Esophagus muscularis mucosa (tissue), 4 donors: ENCODE measurements at regions not wholly inside any gene's neighbourhood (a gene's known extent, or its start where the extent isn't known, plus 50 kb on each side); places are given as distances from the start of the nearest gene placed in this dataset.

Experiments
- DNase-seq: peaks from one replicate; pipeline ENCODE4 v3.0.0-alpha.2; 2017; ENCODE audit errors: extremely low spot score
- H3K27ac ChIP-seq, 4 donors: fragments of 200-600 bp; sonication (generic); replicated peaks in 1 of 4; 1 replicate in 3 of 4; 2 replicates in 1 of 4; pipeline ENCODE4 v1.5.1; 2016 to 2019; ENCODE audit warnings: mild to moderate bottlenecking in 1 of 4
- H3K27me3 ChIP-seq, 4 donors: fragments of 200-600 bp; sonication (generic); one replicate each; pipeline versions ENCODE4 v1.5.1 to v1.6.0; 2016 to 2019
- H3K36me3 ChIP-seq, 4 donors: fragments of 200-600 bp; sonication (generic); one replicate each; pipeline ENCODE4 v1.5.1; 2016 to 2019
- H3K4me1 ChIP-seq, 4 donors: fragments of 200-600 bp; sonication (generic); one replicate each; pipeline ENCODE4 v1.5.1; 2016 to 2019
- H3K4me3 ChIP-seq, 4 donors: fragments of 200-600 bp; sonication (generic); 1 replicate in 2 of 4; 2 replicates in 2 of 4; pipeline ENCODE4 v1.5.1; 2016 to 2019; ENCODE audit warnings: mild to moderate bottlenecking in 4 of 4, moderate library complexity in 1 of 4
- H3K9me3 ChIP-seq, 4 donors: fragments of 200-600 bp; sonication (generic); 1 replicate in 3 of 4; 2 replicates in 1 of 4; pipeline ENCODE4 v1.5.1; 2016 to 2019
- EP300 ChIP-seq: sonication (generic); formaldehyde crosslinking; IDR thresholded peaks from one replicate; pipeline ENCODE4 v1.6.1; 2017; ENCODE audit warnings: antibody characterized with exemption
- POLR2A ChIP-seq: fragments of 450-650 bp; IDR thresholded peaks from one replicate; pipeline ENCODE4 v1.6.1; 2017; ENCODE audit warnings: antibody characterized with exemption, moderate library complexity, mild to moderate bottlenecking, low read depth
- POLR2AphosphoS5 ChIP-seq, 2 donors: sonication (generic); formaldehyde crosslinking; IDR thresholded peaks; one replicate each; pipeline ENCODE4 v1.6.1; 2017; ENCODE audit warnings: antibody characterized with exemption in 2 of 2
- WGBS: methylation state at CpG from one replicate; pipeline ENCODE4 v1.1.5; 2018; 5-methylcytosine and 5-hydroxymethylcytosine counted together
- intact Hi-C: fragments of 100-400 bp; cut with DNase I; formaldehyde crosslinking; loops from one replicate; pipeline ENCODE4 v1.15.1; 2023
- TF ChIP-seq, protein P1 (sequence below), 3 experiments: fragments of 200-600 bp in 2 of 3; fragments of 450-650 bp in 1 of 3; sonication (generic) in 2 of 3; IDR thresholded peaks; one replicate each; pipeline ENCODE4 v1.5.1; 2017 to 2019; ENCODE audit warnings: antibody characterized with exemption in 3 of 3, mild to moderate bottlenecking in 2 of 3, moderate library complexity in 1 of 3

DNA sequence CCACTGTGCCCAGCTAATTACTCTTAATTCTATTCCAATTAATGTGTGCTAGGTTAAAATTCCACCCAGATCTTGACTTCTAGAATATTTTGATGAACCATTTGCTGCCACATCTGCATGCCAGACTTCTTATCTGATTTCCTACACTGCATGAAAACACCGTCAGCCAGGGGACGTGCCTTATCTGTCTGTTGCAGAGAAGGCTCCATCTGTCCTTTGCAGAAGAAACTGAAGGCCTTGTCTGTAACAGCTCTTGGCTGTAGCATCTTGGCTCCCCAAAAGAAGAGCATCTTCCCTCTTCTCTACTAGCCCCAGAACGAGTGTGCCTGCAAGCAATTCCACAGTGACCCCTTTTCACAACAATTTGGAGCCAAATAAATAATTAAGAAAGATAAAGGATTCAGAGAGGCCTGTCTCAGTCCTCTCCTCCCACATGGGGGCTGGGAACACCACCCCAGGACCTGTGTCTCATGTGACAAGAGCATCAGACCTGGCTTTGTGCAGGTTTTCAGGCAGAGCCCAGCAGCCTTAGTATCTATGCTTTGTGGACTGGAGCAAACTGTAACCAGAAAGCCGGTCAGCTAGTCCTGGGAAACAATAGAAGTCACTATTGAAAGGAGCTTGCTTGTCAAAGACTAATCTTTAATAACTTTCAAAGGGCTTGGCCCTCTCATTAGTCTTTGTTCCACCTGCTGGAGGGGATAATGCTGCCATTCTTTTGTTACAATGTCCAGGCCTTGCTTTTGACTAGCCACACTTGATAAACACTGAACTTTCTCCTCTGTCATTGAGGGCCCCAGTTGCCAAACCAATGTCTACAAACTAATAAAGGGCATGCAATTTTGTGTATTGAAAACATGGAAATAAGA is 84.0 kb upstream of the NEUROD1 start:
- Histone ChIP-seq H3K27ac (no peak overlapping the region), H3K36me3 (no peaks in the 10 kb centered on the region), H3K4me1 (no peaks in the 10 kb centered on the region), H3K9me3 (no peaks in the 10 kb centered on the region), H3K27me3 (no peaks in the 10 kb centered on the region), H3K4me3 (no peak overlapping the region)
- intact Hi-C loops = no loop called here
- WGBS = 77% methylated on average over 4 of the region's 4 CpGs
- no peak for TF ChIP-seq EP300
- no peak for TF ChIP-seq POLR2AphosphoS5 (IDR thresholded peaks at IDR 0.05)
- no peak for TF ChIP-seq POLR2A
- TF ChIP-seq, protein P1, sequence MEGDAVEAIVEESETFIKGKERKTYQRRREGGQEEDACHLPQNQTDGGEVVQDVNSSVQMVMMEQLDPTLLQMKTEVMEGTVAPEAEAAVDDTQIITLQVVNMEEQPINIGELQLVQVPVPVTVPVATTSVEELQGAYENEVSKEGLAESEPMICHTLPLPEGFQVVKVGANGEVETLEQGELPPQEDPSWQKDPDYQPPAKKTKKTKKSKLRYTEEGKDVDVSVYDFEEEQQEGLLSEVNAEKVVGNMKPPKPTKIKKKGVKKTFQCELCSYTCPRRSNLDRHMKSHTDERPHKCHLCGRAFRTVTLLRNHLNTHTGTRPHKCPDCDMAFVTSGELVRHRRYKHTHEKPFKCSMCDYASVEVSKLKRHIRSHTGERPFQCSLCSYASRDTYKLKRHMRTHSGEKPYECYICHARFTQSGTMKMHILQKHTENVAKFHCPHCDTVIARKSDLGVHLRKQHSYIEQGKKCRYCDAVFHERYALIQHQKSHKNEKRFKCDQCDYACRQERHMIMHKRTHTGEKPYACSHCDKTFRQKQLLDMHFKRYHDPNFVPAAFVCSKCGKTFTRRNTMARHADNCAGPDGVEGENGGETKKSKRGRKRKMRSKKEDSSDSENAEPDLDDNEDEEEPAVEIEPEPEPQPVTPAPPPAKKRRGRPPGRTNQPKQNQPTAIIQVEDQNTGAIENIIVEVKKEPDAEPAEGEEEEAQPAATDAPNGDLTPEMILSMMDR (IDR thresholded peaks at IDR 0.05) = no peak
- DNase-seq = no peak

- no peak overlapping the region for H3K4me3 ChIP-seq
- H3K36me3 ChIP-seq = no peaks in the 10 kb centered on the region
- H3K9me3 ChIP-seq = no peaks in the 10 kb centered on the region
- DNase-seq = no peak
- H3K27ac ChIP-seq = no peak overlapping the region
- no peaks in the 10 kb centered on the region for H3K27me3 ChIP-seq
- intact Hi-C loops = no loop called here
- TF ChIP-seq EP300 = no peak
- TF ChIP-seq, protein P1 (IDR thresholded peaks at IDR 0.05) = no peak
- no peak for TF ChIP-seq POLR2AphosphoS5 (IDR thresholded peaks at IDR 0.05)
- no peak for TF ChIP-seq POLR2A
- no peaks in the 10 kb centered on the region for H3K4me1 ChIP-seq
Measured at GRCh38 chr2:181766129-181766528, 85.8 kb upstream of the NEUROD1 start.

DNA sequence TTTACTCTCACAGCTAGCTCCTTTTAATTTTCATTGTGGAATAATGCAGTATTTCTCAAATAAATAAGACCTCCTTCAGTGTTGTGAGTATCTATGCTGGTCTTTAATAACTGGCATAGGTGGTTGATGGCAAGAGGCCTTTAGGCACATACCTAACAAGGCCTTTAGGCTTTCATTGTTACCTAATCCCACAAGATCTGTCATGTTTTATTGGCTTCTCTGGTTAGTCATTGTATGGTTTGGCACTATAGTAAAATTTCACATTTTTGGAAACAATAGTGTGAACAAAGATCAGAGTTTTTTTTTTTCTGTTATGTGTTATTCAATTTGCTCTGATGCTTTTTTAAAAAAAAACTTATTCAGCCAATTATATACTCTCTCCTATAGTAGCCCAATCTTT is 89.8 kb upstream of the NEUROD1 start:
- no peaks in the 10 kb centered on the region for H3K9me3 ChIP-seq
- TF ChIP-seq POLR2A (no peak), POLR2AphosphoS5 (IDR thresholded peaks at IDR 0.05) (no peak), EP300 (no peak)
- TF ChIP-seq, protein P1 (IDR thresholded peaks at IDR 0.05) = no peak

DNA sequence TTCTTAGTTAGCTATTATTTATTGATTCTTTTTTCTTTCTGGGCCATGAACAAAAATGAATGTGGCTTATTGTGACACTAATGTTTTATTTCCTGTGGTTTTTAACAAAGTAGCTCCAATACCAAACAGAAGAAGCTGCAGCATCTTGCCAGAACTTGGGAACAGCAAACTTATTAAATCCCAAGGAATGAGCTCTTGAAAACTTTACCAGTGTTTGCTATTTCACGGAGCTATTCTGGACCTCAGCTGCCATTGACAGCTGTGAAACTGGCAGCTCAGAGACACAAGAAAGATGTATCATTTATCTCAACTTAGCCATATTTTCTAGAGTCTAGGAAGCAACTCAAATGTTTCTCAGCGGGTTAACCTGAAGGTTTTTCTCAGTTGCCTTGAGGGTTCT is 91.0 kb upstream of the NEUROD1 start:
- intact Hi-C loops = no loop called here
- Histone ChIP-seq H3K27ac (no peak overlapping the region), H3K27me3 (no peaks in the 10 kb centered on the region), H3K36me3 (no peaks in the 10 kb centered on the region), H3K4me3 (no peak overlapping the region), H3K4me1 (no peaks in the 10 kb centered on the region), H3K9me3 (no peaks in the 10 kb centered on the region)
- DNase-seq = no peak
- TF ChIP-seq EP300 (no peak), POLR2AphosphoS5 (IDR thresholded peaks at IDR 0.05) (no peak), POLR2A (no peak)
- TF ChIP-seq, protein P1 (IDR thresholded peaks at IDR 0.05) = no peak
- WGBS = 67% methylated on average over 2 of the region's 2 CpGs

More for the DNA sequence above, 89.8 kb upstream of the NEUROD1 start:
- no peaks in the 10 kb centered on the region for H3K27me3 ChIP-seq
- no peaks in the 10 kb centered on the region for H3K36me3 ChIP-seq
- H3K4me1 ChIP-seq = no peaks in the 10 kb centered on the region
- no peak overlapping the region for H3K27ac ChIP-seq
- intact Hi-C loops = no loop called here
- no peak overlapping the region for H3K4me3 ChIP-seq
- no peak for DNase-seq

DNA sequence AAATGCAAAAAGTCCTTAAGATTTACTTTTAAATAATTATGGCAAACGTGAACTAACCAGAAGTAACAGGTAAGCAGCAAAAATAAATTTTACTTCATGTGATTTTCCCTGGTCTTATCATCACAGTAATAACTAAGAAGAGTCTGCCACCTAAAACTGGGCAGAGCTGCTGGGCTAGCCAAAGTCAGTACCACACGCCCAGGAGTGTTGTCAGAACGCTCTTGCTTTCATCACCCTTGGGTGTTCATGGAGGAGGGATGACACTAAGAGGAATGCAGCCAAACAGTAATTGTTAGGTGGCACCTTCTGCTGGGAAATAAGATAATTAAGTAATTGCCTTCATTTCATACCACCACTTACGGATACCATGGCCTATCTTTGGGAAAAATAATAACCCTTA is 92.0 kb upstream of the NEUROD1 start:
- Histone ChIP-seq H3K9me3 (no peaks in the 10 kb centered on the region), H3K36me3 (no peaks in the 10 kb centered on the region), H3K27me3 (no peaks in the 10 kb centered on the region), H3K4me1 (no peaks in the 10 kb centered on the region), H3K4me3 (no peak overlapping the region), H3K27ac (no peak overlapping the region)
- 93% methylated on average over 4 of the region's 4 CpGs for WGBS
- no peak for DNase-seq
- TF ChIP-seq POLR2A (no peak), POLR2AphosphoS5 (IDR thresholded peaks at IDR 0.05) (no peak), EP300 (no peak)
- TF ChIP-seq, protein P1 (IDR thresholded peaks at IDR 0.05) = no peak
- intact Hi-C loops = no loop called here
